Calu3 (cell line): ENCODE measurements at regions not wholly inside any gene's neighbourhood (a gene's known extent, or its start where the extent isn't known, plus 50 kb on each side); places are given as distances from the start of the nearest gene placed in this dataset.
A peak's percentile ranks its signal among the peaks of the same experiment; 100 is the strongest.

Experiments used
- BruUV-seq: library from RNA; stranded (reverse); fragments of 400-500 nt; replicated peaks from 2 replicates; lab custom pipeline; 2021; lab: Mats Ljungman, UMichigan
- CTCF ChIA-PET: fragments of 300-600 bp; sonication (Branson Sonifier 250); formaldehyde crosslinking; loops from one replicate; lab custom pipeline; 2022; ENCODE audit warnings: antibody characterized with exemption; lab: Charles Lee
- DNase-seq: peaks from one replicate; pipeline ENCODE4 v3.0.0; 2022
- H3K27ac Mint-ChIP-seq: one replicate; pipeline ENCODE4 v1.8.0; 2022; ENCODE audit warnings: mixed read lengths; ENCODE audit not compliant: unreplicated experiment
- H3K27me3 Mint-ChIP-seq: one replicate; pipeline ENCODE4 v1.8.0; 2022; ENCODE audit warnings: mixed read lengths; ENCODE audit not compliant: unreplicated experiment
- H3K36me3 Mint-ChIP-seq: one replicate; pipeline ENCODE4 v1.8.0; 2022; ENCODE audit warnings: mild to moderate bottlenecking, moderate library complexity, mixed read lengths; ENCODE audit not compliant: insufficient read depth, unreplicated experiment
- H3K4me1 Mint-ChIP-seq: one replicate; pipeline ENCODE4 v1.8.0; 2022; ENCODE audit warnings: mild to moderate bottlenecking, low read depth, mixed read lengths; ENCODE audit not compliant: unreplicated experiment
- H3K4me3 Mint-ChIP-seq: one replicate; pipeline ENCODE4 v1.8.0; 2022; ENCODE audit warnings: mild to moderate bottlenecking, low read depth, moderate library complexity, mixed read lengths; ENCODE audit not compliant: unreplicated experiment
- H3K9me3 Mint-ChIP-seq: one replicate; pipeline ENCODE4 v1.8.0; 2022; ENCODE audit warnings: low read depth, mixed read lengths; ENCODE audit not compliant: unreplicated experiment
- intact Hi-C: fragments of 100-400 bp; cut with micrococcal nuclease; formaldehyde crosslinking; loops from one replicate; pipeline ENCODE4 v1.10.0; 2022; ENCODE audit not compliant: unreplicated experiment
- TF ChIP-seq, protein P1 (sequence below): fragments of 200-600 bp; IDR thresholded peaks from one replicate; pipeline ENCODE4 v1.8.0; 2022; ENCODE audit warnings: antibody characterized with exemption; ENCODE audit not compliant: unreplicated experiment

DNA sequence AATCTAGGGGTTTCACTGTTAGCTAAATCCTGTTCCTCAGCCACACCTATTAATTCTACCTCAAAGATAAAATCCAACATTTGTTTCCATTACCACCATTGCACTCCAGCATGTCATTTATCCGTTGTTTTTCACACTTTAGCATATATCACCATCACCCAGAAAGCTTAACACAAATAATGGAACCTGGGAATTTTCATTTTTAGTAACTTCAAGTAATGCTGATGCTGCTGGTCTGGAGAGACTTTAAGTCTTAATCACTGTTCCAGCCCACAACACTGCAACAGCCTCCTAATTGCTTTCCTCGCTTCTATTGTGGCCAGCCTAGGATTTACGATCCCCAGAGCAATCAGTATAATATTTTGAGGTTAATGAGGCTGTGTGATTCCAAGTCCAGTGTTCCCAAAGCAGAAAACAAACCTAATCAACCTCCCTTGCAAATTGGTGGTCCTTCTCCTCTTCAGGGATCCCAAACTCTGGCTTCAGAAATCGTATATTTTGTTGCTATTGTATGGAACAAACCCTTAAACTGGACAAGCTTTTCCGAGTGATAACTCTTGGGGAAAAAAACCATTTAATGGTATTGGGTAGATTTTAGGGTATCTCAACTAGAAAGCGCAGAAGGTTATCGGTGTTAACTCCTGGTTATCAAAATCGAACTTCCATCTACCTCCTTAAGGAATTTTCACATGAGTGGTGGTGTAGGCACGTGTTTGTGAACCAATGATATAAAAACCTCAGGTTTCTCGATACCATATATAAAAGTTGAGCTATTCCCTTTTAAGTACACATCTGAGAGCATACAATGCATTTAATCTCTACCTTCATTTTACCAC, 50.0 kb upstream of the BOLA1 start:
- no peaks in the 10 kb centered on the region for H3K9me3 Mint-ChIP-seq
- intact Hi-C loops, result no loop called here
- peak overlapping the region; percentile 84 for H3K4me3 Mint-ChIP-seq
- CTCF ChIA-PET, result no interaction called here
- peak; percentile 3 for DNase-seq
- BruUV-seq, result no TSS peak
- H3K27me3 Mint-ChIP-seq, result no peaks in the 10 kb centered on the region
- peak overlapping the region; percentile 94 for H3K27ac Mint-ChIP-seq
- TF ChIP-seq, protein P1, sequence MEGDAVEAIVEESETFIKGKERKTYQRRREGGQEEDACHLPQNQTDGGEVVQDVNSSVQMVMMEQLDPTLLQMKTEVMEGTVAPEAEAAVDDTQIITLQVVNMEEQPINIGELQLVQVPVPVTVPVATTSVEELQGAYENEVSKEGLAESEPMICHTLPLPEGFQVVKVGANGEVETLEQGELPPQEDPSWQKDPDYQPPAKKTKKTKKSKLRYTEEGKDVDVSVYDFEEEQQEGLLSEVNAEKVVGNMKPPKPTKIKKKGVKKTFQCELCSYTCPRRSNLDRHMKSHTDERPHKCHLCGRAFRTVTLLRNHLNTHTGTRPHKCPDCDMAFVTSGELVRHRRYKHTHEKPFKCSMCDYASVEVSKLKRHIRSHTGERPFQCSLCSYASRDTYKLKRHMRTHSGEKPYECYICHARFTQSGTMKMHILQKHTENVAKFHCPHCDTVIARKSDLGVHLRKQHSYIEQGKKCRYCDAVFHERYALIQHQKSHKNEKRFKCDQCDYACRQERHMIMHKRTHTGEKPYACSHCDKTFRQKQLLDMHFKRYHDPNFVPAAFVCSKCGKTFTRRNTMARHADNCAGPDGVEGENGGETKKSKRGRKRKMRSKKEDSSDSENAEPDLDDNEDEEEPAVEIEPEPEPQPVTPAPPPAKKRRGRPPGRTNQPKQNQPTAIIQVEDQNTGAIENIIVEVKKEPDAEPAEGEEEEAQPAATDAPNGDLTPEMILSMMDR, result no peak
- peaks cover 57% of the 10 kb centered on the region for H3K36me3 Mint-ChIP-seq
- H3K4me1 Mint-ChIP-seq, result peaks cover 53% of the 10 kb centered on the region
